HCT116 (cell line): ENCODE measurements at regions not wholly inside any gene's neighbourhood (a gene's known extent, or its start where the extent isn't known, plus 50 kb on each side); places are given as distances from the start of the nearest gene placed in this dataset.

ENCODE experiments used
- ATF3 ChIP-seq: IDR thresholded peaks from 2 replicates; pipeline ENCODE4 v1.6.1; 2012
- CEBPB ChIP-seq: IDR thresholded peaks from 2 replicates; pipeline ENCODE4 v1.6.1; 2012; ENCODE audit warnings: low read depth
- JUND ChIP-seq: IDR thresholded peaks from 2 replicates; pipeline ENCODE4 v1.6.1; 2012
- MAX ChIP-seq: IDR thresholded peaks from 2 replicates; pipeline ENCODE4 v1.6.1; 2012
- POLR2AphosphoS5 ChIP-seq: IDR thresholded peaks from 2 replicates; pipeline ENCODE4 v1.6.1; 2011; ENCODE audit warnings: mild to moderate bottlenecking, low read depth, low read length, moderate library complexity
- REST ChIP-seq: IDR thresholded peaks from 2 replicates; pipeline ENCODE4 v1.6.1; 2012; ENCODE audit warnings: low read depth
- SRF ChIP-seq: IDR thresholded peaks from 2 replicates; pipeline ENCODE4 v1.6.1; 2012; ENCODE audit warnings: low read depth
- TCF7L2 ChIP-seq: IDR thresholded peaks from 2 replicates; pipeline ENCODE4 v1.7.0; 2011; ENCODE audit warnings: borderline replicate concordance, inconsistent platforms; ENCODE audit not compliant: insufficient read depth, insufficient read length; ENCODE audit errors: extremely low read depth
- YY1 ChIP-seq: IDR thresholded peaks from 2 replicates; pipeline ENCODE4 v1.6.1; 2011; ENCODE audit warnings: low read length, low read depth, moderate library complexity, mild to moderate bottlenecking; ENCODE audit not compliant: insufficient replicate concordance; ENCODE audit errors: extremely low read depth
- ZNF274 ChIP-seq: fragments of 200-500 bp; sonication (Bioruptor generic); IDR thresholded peaks from 2 replicates; pipeline ENCODE4 v1.6.1; 2014; ENCODE audit warnings: mild to moderate bottlenecking, low read depth, low read length, inconsistent platforms
- TF ChIP-seq, protein P1 (sequence below): IDR thresholded peaks from 2 replicates; pipeline ENCODE4 v1.6.1; 2011; ENCODE audit warnings: mild to moderate bottlenecking, low read length, moderate library complexity; ENCODE audit not compliant: insufficient replicate concordance; ENCODE audit errors: extremely low read depth
- TF ChIP-seq, protein P2 (sequence below), 3 experiments: fragments of 200-600 bp in 1 of 3; sonication (generic) in 1 of 3; IDR thresholded peaks in 2 of 3; conservative IDR thresholded peaks in 1 of 3; 2 replicates each; pipeline ENCODE4 v1.5.1; 2012 to 2017; ENCODE audit warnings: low read depth in 2 of 3, low read length in 2 of 3, antibody characterized with exemption in 1 of 3, borderline replicate concordance in 1 of 3, control low read depth in 1 of 3, mild to moderate bottlenecking in 1 of 3, mixed read lengths in 1 of 3, mixed run types in 1 of 3, moderate library complexity in 1 of 3; ENCODE audit not compliant: insufficient read depth in 1 of 3

- TF ChIP-seq, protein P1, sequence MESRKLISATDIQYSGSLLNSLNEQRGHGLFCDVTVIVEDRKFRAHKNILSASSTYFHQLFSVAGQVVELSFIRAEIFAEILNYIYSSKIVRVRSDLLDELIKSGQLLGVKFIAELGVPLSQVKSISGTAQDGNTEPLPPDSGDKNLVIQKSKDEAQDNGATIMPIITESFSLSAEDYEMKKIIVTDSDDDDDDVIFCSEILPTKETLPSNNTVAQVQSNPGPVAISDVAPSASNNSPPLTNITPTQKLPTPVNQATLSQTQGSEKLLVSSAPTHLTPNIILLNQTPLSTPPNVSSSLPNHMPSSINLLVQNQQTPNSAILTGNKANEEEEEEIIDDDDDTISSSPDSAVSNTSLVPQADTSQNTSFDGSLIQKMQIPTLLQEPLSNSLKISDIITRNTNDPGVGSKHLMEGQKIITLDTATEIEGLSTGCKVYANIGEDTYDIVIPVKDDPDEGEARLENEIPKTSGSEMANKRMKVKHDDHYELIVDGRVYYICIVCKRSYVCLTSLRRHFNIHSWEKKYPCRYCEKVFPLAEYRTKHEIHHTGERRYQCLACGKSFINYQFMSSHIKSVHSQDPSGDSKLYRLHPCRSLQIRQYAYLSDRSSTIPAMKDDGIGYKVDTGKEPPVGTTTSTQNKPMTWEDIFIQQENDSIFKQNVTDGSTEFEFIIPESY, result no peak
- no peak for TF ChIP-seq ATF3
- TF ChIP-seq, protein P2, sequence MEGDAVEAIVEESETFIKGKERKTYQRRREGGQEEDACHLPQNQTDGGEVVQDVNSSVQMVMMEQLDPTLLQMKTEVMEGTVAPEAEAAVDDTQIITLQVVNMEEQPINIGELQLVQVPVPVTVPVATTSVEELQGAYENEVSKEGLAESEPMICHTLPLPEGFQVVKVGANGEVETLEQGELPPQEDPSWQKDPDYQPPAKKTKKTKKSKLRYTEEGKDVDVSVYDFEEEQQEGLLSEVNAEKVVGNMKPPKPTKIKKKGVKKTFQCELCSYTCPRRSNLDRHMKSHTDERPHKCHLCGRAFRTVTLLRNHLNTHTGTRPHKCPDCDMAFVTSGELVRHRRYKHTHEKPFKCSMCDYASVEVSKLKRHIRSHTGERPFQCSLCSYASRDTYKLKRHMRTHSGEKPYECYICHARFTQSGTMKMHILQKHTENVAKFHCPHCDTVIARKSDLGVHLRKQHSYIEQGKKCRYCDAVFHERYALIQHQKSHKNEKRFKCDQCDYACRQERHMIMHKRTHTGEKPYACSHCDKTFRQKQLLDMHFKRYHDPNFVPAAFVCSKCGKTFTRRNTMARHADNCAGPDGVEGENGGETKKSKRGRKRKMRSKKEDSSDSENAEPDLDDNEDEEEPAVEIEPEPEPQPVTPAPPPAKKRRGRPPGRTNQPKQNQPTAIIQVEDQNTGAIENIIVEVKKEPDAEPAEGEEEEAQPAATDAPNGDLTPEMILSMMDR (IDR thresholded peaks at IDR 0.05 in 2 of 3, conservative IDR thresholded peaks at IDR 0.05 in 1 of 3; ENCODE audit: borderline replicate concordance in 1 of 3, insufficient read depth in 1 of 3, low read depth in 2 of 3, low read length in 2 of 3), result no peak
- no peak for TF ChIP-seq TCF7L2
- TF ChIP-seq ZNF274, result no peak
- TF ChIP-seq SRF, result no peak
- TF ChIP-seq REST, result no peak
- no peak for TF ChIP-seq MAX
- no peak for TF ChIP-seq YY1
- no peak for TF ChIP-seq JUND
- TF ChIP-seq CEBPB, result no peak
- no peak for TF ChIP-seq POLR2AphosphoS5
Measured at GRCh38 chr16:82302042-82302727, 132.2 kb upstream of the MPHOSPH6 start.
